Tibial artery (tissue), 4 donors: ENCODE measurements at regions not wholly inside any gene's neighbourhood (a gene's known extent, or its start where the extent isn't known, plus 50 kb on each side); places are given as distances from the start of the nearest gene placed in this dataset.

Experiments used
- DNase-seq, 2 donors: peaks; one replicate each; pipeline ENCODE4 v3.0.0-alpha.2; 2019
- H3K27ac ChIP-seq, 2 donors: fragments of 200-600 bp; sonication (generic) in 1 of 2; 1 replicate in 1 of 2; 2 replicates in 1 of 2; pipeline ENCODE4 v1.5.1; 2018 to 2019; ENCODE audit warnings: mild to moderate bottlenecking in 1 of 2
- H3K27me3 ChIP-seq, 2 donors: fragments of 200-600 bp; sonication (generic) in 1 of 2; one replicate each; pipeline versions ENCODE4 v1.5.1 to v1.6.0; 2016 to 2019
- H3K36me3 ChIP-seq, 3 donors: fragments of 200-600 bp; sonication (generic) in 2 of 3; one replicate each; pipeline ENCODE4 v1.5.1; 2016 to 2019; ENCODE audit warnings: mild to moderate bottlenecking in 2 of 3
- H3K4me1 ChIP-seq, 4 donors: fragments of 200-600 bp; sonication (generic) in 2 of 4; 1 replicate in 3 of 4; 2 replicates in 1 of 4; pipeline ENCODE4 v1.5.1; 2016 to 2019
- H3K4me3 ChIP-seq, 2 donors: fragments of 200-600 bp; sonication (generic) in 1 of 2; 1 replicate in 1 of 2; 2 replicates in 1 of 2; pipeline ENCODE4 v1.5.1; 2018 to 2019; ENCODE audit warnings: mild to moderate bottlenecking in 2 of 2
- H3K9me3 ChIP-seq, 3 donors: fragments of 200-600 bp; sonication (generic) in 1 of 3; one replicate each; pipeline ENCODE4 v1.5.1; 2016 to 2019
- intact Hi-C: fragments of 100-400 bp; cut with DNase I; formaldehyde crosslinking; loops from one replicate; pipeline ENCODE4 v1.15.0; 2023; ENCODE audit warnings: low total_unique reads
- TF ChIP-seq, protein P1 (sequence below), 2 experiments: fragments of 200-600 bp in 1 of 2; fragments of 450-650 bp in 1 of 2; IDR thresholded peaks; one replicate each; pipeline ENCODE4 v1.5.1; 2017 to 2019; ENCODE audit warnings: antibody characterized with exemption in 2 of 2, mild to moderate bottlenecking in 1 of 2, moderate library complexity in 1 of 2

GRCh38 chr2:163312713-163313112 lies 423.1 kb downstream of the FIGN start:
- Histone ChIP-seq H3K27ac (no peak overlapping the region), H3K4me1 (no peaks in the 10 kb centered on the region), H3K4me3 (no peak overlapping the region), H3K9me3 (no peaks in the 10 kb centered on the region), H3K27me3 (no peaks in the 10 kb centered on the region), H3K36me3 (no peaks in the 10 kb centered on the region)
- intact Hi-C loops: no loop called here
- TF ChIP-seq, protein P1, sequence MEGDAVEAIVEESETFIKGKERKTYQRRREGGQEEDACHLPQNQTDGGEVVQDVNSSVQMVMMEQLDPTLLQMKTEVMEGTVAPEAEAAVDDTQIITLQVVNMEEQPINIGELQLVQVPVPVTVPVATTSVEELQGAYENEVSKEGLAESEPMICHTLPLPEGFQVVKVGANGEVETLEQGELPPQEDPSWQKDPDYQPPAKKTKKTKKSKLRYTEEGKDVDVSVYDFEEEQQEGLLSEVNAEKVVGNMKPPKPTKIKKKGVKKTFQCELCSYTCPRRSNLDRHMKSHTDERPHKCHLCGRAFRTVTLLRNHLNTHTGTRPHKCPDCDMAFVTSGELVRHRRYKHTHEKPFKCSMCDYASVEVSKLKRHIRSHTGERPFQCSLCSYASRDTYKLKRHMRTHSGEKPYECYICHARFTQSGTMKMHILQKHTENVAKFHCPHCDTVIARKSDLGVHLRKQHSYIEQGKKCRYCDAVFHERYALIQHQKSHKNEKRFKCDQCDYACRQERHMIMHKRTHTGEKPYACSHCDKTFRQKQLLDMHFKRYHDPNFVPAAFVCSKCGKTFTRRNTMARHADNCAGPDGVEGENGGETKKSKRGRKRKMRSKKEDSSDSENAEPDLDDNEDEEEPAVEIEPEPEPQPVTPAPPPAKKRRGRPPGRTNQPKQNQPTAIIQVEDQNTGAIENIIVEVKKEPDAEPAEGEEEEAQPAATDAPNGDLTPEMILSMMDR (IDR thresholded peaks at IDR 0.05): no peak
- no peak for DNase-seq

- no peak overlapping the region for H3K4me3 ChIP-seq
- no peak overlapping the region for H3K27ac ChIP-seq
- no peak for DNase-seq
- TF ChIP-seq, protein P1 (IDR thresholded peaks at IDR 0.05): no peak
- H3K4me1 ChIP-seq: no peaks in the 10 kb centered on the region
- intact Hi-C loops: no loop called here
- no peaks in the 10 kb centered on the region for H3K36me3 ChIP-seq
- no peaks in the 10 kb centered on the region for H3K27me3 ChIP-seq
- no peaks in the 10 kb centered on the region for H3K9me3 ChIP-seq
Measured at GRCh38 chr2:163306647-163307046, 429.2 kb downstream of the FIGN start.

DNA sequence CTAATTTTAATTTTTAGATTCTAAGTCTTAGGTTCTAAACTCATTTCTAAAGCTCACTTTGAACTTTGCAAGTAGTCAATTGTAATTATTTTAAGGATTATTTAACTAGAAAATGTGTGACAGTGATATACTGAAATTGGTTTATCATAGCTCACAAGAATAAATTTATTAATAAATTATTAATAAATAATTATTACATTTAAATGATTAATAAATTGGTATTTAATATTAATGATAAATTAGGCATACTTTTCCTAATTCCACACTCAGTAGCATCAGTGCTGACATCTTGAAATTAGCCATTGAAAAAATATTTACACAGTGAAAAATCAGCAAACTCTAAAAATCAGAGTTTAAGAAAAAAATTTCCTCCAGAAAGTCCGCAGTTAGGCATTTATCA lies 433.7 kb downstream of the FIGN start:
- Histone ChIP-seq H3K27ac (no peak overlapping the region), H3K27me3 (no peaks in the 10 kb centered on the region), H3K36me3 (no peaks in the 10 kb centered on the region), H3K9me3 (no peaks in the 10 kb centered on the region), H3K4me1 (no peaks in the 10 kb centered on the region), H3K4me3 (no peak overlapping the region)
- intact Hi-C loops: no loop called here
- no peak for DNase-seq
- TF ChIP-seq, protein P1 (IDR thresholded peaks at IDR 0.05): no peak

- intact Hi-C loops: no loop called here
- TF ChIP-seq, protein P1 (IDR thresholded peaks at IDR 0.05): no peak
- Histone ChIP-seq H3K36me3 (no peaks in the 10 kb centered on the region), H3K4me3 (no peak overlapping the region), H3K27me3 (no peaks in the 10 kb centered on the region), H3K9me3 (no peaks in the 10 kb centered on the region), H3K4me1 (no peaks in the 10 kb centered on the region), H3K27ac (no peak overlapping the region)
- no peak for DNase-seq
Measured at GRCh38 chr2:163291790-163292189, 444.0 kb downstream of the FIGN start.

- no peak for DNase-seq
- no peaks in the 10 kb centered on the region for H3K4me1 ChIP-seq
- H3K4me3 ChIP-seq: no peak overlapping the region
- TF ChIP-seq, protein P1 (IDR thresholded peaks at IDR 0.05): no peak
- no peak overlapping the region for H3K27ac ChIP-seq
- H3K27me3 ChIP-seq: no peaks in the 10 kb centered on the region
- intact Hi-C loops: no loop called here
- no peaks in the 10 kb centered on the region for H3K36me3 ChIP-seq
- peaks cover 0 to 2% (median 0%) of the 10 kb centered on the region in 3 donors for H3K9me3 ChIP-seq
Measured at GRCh38 chr2:163281717-163282116, 443.1 kb upstream of the KCNH7 start.

DNA sequence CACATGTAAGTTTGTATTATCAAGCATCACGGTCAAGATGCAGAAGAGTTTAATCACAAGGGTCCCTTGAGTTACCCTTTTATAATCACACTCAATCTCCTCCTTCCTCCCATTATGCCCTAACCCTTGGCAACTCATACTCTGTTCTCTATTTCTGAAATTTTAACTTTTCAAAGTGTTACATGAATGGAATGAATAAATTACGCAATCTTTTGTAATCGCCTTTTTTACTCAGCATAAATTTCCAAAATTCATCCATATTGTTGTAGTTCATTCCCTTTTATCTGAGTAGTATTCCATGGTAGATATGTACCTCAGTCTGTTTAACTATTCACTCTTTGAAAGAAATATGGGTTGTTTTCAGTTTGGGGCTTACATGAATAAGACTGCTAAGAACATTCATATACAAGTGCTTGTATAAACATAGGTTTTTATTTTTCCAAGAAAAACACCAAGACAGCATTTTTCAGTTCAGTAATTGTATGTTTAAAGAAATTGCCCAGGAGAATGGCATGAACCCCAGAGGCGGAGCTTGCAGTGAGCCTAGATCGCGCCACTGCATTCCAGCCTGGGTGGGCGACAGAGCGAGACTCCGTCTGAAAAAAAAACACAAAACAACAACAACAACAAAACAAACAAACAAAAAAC lies 430.9 kb upstream of the KCNH7 start:
- no peak for DNase-seq
- Histone ChIP-seq H3K4me3 (no peak overlapping the region), H3K27ac (no peak overlapping the region), H3K27me3 (no peaks in the 10 kb centered on the region), H3K9me3 (peaks cover 0 to 14% (median 0%) of the 10 kb centered on the region in 3 donors), H3K4me1 (no peaks in the 10 kb centered on the region), H3K36me3 (no peaks in the 10 kb centered on the region)
- intact Hi-C loops: no loop called here
- TF ChIP-seq, protein P1 (IDR thresholded peaks at IDR 0.05): no peak
